ENCODE measurements at regions not wholly inside any gene's neighbourhood (a gene's known extent, or its start where the extent isn't known, plus 50 kb on each side); places are given as distances from the start of the nearest gene placed in this dataset.

GRCh38 chr10:23695825-23696420, 257.0 kb downstream of the OTUD1 start:
- TF ChIP-seq, protein P1, sequence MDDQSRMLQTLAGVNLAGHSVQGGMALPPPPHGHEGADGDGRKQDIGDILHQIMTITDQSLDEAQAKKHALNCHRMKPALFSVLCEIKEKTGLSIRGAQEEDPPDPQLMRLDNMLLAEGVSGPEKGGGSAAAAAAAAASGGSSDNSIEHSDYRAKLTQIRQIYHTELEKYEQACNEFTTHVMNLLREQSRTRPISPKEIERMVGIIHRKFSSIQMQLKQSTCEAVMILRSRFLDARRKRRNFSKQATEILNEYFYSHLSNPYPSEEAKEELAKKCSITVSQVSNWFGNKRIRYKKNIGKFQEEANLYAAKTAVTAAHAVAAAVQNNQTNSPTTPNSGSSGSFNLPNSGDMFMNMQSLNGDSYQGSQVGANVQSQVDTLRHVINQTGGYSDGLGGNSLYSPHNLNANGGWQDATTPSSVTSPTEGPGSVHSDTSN (IDR thresholded peaks at IDR 0.05; ENCODE audit: insufficient replicate concordance, low read depth, low read length): no peak
- no peak for TF ChIP-seq CREM (IDR thresholded peaks at IDR 0.05; ENCODE audit: low read depth)
- no peak for TF ChIP-seq TAF1 (IDR thresholded peaks at IDR 0.05; ENCODE audit: borderline replicate concordance, low read depth, low read length)
- TF ChIP-seq, protein P2, sequence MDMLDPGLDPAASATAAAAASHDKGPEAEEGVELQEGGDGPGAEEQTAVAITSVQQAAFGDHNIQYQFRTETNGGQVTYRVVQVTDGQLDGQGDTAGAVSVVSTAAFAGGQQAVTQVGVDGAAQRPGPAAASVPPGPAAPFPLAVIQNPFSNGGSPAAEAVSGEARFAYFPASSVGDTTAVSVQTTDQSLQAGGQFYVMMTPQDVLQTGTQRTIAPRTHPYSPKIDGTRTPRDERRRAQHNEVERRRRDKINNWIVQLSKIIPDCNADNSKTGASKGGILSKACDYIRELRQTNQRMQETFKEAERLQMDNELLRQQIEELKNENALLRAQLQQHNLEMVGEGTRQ (IDR thresholded peaks at IDR 0.05; ENCODE audit: borderline replicate concordance, low read depth, low read length): no peak
- TF ChIP-seq, protein P3, sequence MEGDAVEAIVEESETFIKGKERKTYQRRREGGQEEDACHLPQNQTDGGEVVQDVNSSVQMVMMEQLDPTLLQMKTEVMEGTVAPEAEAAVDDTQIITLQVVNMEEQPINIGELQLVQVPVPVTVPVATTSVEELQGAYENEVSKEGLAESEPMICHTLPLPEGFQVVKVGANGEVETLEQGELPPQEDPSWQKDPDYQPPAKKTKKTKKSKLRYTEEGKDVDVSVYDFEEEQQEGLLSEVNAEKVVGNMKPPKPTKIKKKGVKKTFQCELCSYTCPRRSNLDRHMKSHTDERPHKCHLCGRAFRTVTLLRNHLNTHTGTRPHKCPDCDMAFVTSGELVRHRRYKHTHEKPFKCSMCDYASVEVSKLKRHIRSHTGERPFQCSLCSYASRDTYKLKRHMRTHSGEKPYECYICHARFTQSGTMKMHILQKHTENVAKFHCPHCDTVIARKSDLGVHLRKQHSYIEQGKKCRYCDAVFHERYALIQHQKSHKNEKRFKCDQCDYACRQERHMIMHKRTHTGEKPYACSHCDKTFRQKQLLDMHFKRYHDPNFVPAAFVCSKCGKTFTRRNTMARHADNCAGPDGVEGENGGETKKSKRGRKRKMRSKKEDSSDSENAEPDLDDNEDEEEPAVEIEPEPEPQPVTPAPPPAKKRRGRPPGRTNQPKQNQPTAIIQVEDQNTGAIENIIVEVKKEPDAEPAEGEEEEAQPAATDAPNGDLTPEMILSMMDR (IDR thresholded peaks at IDR 0.05 in 2 of 3, conservative IDR thresholded peaks at IDR 0.05 in 1 of 3; ENCODE audit: control insufficient read depth in 2 of 3, extremely low read depth in 1 of 3, insufficient read depth in 1 of 3, low read depth in 3 of 3, low read length in 3 of 3): no peak
- no peak for TF ChIP-seq POLR2A (IDR thresholded peaks at IDR 0.05; ENCODE audit: low read depth, low read length)
- TF ChIP-seq BCL11A (IDR thresholded peaks at IDR 0.05; ENCODE audit: low read depth, low read length): no peak
- TF ChIP-seq SP1 (IDR thresholded peaks at IDR 0.05; ENCODE audit: low read depth, low read length): no peak
- no peak for TF ChIP-seq POLR2AphosphoS5 (IDR thresholded peaks at IDR 0.05; ENCODE audit: low read length)
- no peak for TF ChIP-seq SIN3A (IDR thresholded peaks at IDR 0.05; ENCODE audit: low read depth, low read length)

All from GM12878 (cell line).